Stimulated activated CD8-positive, alpha-beta memory T cell treated with anti-CD3 and anti-CD28 coated beads, Interleukin-4, amount 100 ng/mL, for 1 hour (primary cell): ENCODE measurements at regions not wholly inside any gene's neighbourhood (a gene's known extent, or its start where the extent isn't known, plus 50 kb on each side); places are given as distances from the start of the nearest gene placed in this dataset.
"Not testable (repeated sequence)": the region's sequence is repeated elsewhere in the genome, so short reads cannot be mapped to it uniquely, and the experiment has no call there.

ENCODE experiments used
- DNase-seq, 2 donors: peaks; one replicate each; pipeline ENCODE4 v3.0.0-alpha.2; 2020; ENCODE audit warnings: low read depth in 2 of 2, low spot score in 1 of 2

DNA sequence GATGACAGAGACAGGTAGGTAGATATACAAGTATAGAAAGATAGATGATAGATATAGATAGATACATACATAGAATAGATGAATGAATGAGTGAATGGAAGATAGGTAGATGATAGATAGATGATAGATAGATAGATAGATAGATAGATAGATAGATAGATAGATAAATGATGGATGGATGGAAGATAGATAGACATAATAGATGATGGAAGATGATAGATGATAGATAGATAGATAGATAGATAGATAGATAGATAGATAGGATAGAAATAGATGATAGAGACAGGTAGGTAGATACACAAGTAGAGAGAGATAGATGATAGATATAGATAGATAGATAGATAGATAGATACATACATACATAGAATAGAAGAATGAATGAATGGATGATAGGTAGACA lies 510.1 kb upstream of the AUTS2 start:
- no peak for DNase-seq

GRCh38 chr7:69090936-69091335 lies 507.3 kb upstream of the AUTS2 start:
- DNase-seq = no peak

GRCh38 chr7:69091521-69091920 lies 506.8 kb upstream of the AUTS2 start:
- DNase-seq = no peak

- DNase-seq = no peak
Measured at GRCh38 chr7:69095127-69095526, 503.1 kb upstream of the AUTS2 start.

GRCh38 chr7:69095649-69096048 lies 502.6 kb upstream of the AUTS2 start:
- no peak for DNase-seq

GRCh38 chr7:69104023-69104422 lies 494.3 kb upstream of the AUTS2 start:
- DNase-seq = no peak

- no peak for DNase-seq
Measured at GRCh38 chr7:69105092-69105491, 493.2 kb upstream of the AUTS2 start.

- no peak for DNase-seq
Measured at GRCh38 chr7:69105981-69106380, 492.3 kb upstream of the AUTS2 start.

GRCh38 chr7:69106449-69106848 lies 491.8 kb upstream of the AUTS2 start:
- not testable (repeated sequence) for DNase-seq

- DNase-seq = not testable (repeated sequence)
Measured at GRCh38 chr7:69106946-69107345, 491.3 kb upstream of the AUTS2 start.

- DNase-seq = no peak
Measured at GRCh38 chr7:69108097-69108496, 490.2 kb upstream of the AUTS2 start.

DNA sequence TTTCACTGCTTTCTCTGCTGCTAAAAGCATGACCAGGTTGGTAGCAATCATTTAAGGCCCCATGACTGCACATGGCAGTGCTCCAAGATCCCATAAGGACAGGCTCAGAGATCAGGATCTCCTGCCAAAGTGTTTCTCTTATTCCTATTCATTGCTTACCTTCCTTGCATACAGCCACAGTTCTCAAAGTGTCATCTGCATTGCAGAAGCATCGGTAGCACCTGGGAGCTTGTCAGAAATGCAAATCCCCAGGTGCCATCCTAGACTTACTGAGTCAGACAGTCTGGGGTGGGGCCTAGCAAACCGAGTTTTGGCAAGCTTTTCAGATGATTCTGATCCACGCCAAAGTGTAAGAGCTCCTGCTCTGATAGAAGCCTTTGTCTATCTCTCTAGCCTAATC lies 489.0 kb upstream of the AUTS2 start:
- DNase-seq = no peak

DNA sequence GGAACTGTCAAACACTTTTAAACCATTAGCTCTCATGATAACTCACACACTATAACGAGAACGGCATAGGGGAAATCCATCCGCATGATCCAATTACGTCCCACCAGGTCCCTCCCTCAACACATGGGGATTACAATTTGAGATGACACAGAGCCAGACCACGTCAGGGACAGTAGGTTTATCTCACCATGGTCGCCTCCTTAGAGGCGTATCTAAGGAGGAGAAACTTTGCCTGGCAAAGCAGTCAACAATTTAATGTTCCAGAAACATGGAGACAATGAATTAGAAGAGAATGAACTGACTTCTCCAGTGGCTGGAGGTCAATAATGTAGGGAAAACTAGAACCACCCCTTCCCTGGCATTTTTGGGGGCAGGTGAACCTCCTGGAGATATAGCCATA lies 488.4 kb upstream of the AUTS2 start:
- DNase-seq = no peak

DNA sequence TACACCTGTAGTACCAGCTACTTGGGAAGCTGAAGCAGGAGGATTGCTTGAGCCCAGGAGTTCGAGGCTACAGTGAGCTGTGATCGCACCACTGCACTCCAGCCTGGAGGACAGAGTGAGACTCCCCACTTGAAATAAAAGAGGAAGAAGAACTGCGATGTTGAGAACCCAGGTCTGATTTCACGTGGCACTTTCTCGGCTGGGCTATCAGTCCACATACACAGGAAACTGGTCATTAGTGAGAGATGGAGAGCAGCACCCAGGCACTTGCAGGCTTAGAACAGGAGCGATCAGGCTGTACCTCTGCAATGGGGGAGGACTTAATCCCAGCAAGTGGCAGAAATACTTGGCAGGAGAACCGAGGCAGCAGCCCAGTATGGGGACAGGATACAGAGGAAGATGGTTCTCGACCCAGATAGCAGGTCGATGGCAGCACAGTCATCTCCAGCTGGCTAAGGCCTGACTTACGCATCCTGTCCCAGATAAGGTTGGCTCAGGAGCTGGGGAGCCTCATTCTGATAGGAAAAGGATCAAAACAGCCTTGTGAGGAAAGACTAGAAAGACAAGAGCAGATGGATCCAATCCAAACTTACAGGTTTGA lies 487.7 kb upstream of the AUTS2 start:
- DNase-seq = no peak

GRCh38 chr7:69114374-69114773 lies 483.9 kb upstream of the AUTS2 start:
- no peak for DNase-seq

DNA sequence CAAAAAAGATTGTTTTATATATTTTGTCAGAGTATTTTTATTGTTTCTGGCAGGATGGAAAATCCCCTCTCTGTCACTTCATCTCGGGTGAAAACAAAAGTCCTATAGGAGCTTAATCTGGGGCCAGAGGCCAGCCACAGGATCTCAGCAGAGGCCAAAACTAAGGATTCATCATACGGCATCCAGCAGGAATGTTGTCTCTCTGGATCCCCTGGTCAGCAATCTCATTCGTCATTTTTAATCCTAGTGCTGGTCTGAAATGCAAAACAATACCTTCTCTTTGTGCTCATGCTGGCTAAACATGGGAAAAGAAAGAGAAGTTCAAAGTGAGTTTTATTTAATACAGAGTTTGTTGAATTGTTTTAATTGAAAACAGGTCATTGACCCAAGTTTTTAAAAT lies 482.5 kb upstream of the AUTS2 start:
- no peak for DNase-seq

DNA sequence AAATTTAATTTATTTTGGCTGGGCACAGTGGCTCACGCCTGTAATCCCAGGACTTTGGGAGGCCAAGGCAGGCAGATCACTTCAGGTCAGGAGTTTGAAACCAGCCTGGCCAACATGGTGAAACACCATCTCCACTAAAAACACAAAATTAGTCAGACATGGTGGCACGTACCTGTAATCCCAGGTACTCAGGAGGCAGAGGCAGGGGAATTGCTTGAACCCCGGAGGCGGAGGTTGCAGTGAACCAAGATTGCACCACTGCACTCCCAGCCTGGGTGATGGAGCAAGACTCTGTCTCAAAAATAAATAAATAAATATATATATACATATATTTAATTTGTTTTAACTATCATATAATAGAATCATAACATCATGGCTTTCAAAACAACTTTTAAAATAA lies 482.1 kb upstream of the AUTS2 start:
- not testable (repeated sequence) for DNase-seq

GRCh38 chr7:69122953-69123352 lies 475.3 kb upstream of the AUTS2 start:
- DNase-seq = no peak

- no peak for DNase-seq
Measured at GRCh38 chr7:69126896-69127479, 471.3 kb upstream of the AUTS2 start.

DNA sequence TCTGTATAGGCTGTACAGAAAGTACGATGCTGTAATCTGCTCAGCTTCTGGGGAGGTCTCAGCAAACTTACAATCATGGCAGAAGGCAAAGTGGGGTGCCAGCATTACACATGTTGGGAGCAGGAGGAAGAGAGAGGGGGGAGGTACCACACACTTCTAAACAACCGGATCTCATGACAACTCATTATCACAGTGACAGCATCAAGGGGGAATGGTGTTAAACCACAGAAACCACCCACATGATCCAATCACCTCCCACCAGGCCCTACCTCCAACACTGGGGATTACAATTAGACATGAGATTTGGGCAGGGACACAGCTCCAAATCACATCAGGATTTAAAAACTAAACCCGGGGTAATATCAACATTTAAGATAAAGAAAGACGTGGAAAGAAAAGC lies 468.8 kb upstream of the AUTS2 start:
- no peak for DNase-seq

GRCh38 chr7:69129951-69130350 lies 468.3 kb upstream of the AUTS2 start:
- DNase-seq = no peak

GRCh38 chr7:69130396-69130795 lies 467.9 kb upstream of the AUTS2 start:
- DNase-seq = no peak

DNA sequence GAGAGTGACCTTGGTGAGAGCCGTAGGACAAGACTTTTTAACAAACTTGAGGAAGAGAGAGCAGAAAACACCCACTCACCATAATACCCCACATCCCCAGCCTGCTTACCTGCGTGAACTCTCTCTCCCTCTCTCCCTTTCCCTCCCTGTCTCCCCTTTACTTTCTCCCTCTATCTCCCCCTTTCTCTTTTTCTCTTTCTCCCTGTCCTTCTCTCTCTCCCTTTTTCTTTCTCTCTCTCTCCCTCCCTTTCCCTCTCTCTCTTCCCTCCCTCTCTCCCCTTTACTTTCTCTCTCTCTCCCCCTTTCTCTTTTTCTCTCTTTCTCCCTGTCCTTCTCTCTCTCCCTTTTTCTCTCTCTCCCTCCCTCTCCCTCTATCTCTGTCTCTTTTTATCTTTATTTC lies 464.0 kb upstream of the AUTS2 start:
- DNase-seq = no peak
